Neutrophil (primary cell): ENCODE measurements at regions not wholly inside any gene's neighbourhood (a gene's known extent, or its start where the extent isn't known, plus 50 kb on each side); places are given as distances from the start of the nearest gene placed in this dataset.
"Not testable (repeated sequence)": the region's sequence is repeated elsewhere in the genome, so short reads cannot be mapped to it uniquely, and the experiment has no call there.

Experiments used
- H3K27ac ChIP-seq: fragments of 200-600 bp; sonication (generic); 2 replicates; pipeline ENCODE4 v1.5.1; 2016; ENCODE audit warnings: mild to moderate bottlenecking, moderate library complexity
- H3K27me3 ChIP-seq: fragments of 200-600 bp; sonication (generic); 2 replicates; pipeline ENCODE4 v1.6.0; 2016; ENCODE audit warnings: mild to moderate bottlenecking
- H3K36me3 ChIP-seq: fragments of 200-600 bp; sonication (generic); 2 replicates; pipeline ENCODE4 v1.5.1; 2017
- H3K4me1 ChIP-seq, 2 experiments: fragments of 200-600 bp in 1 of 2; sonication (generic) in 1 of 2; 1 replicate in 1 of 2; 2 replicates in 1 of 2; pipeline versions ENCODE4 v1.5.1 to v1.6.1; 2013 to 2016; ENCODE audit warnings: low read depth in 1 of 2, low read length in 1 of 2, mild to moderate bottlenecking in 1 of 2, moderate library complexity in 1 of 2; ENCODE audit not compliant: control insufficient read depth in 1 of 2, insufficient read depth in 1 of 2
- H3K4me3 ChIP-seq, 2 experiments: fragments of 200-600 bp in 1 of 2; sonication (generic) in 1 of 2; 1 replicate in 1 of 2; 2 replicates in 1 of 2; pipeline ENCODE4 v1.5.1; 2013 to 2016; ENCODE audit warnings: low read depth in 1 of 2, low read length in 1 of 2, mild to moderate bottlenecking in 1 of 2, moderate library complexity in 1 of 2
- H3K9me3 ChIP-seq: fragments of 200-600 bp; sonication (generic); 2 replicates; pipeline ENCODE4 v1.5.1; 2016
- CTCF ChIP-seq: fragments of 200-600 bp; sonication (generic); IDR thresholded peaks from 2 replicates; pipeline ENCODE4 v1.5.1; 2016; ENCODE audit warnings: antibody characterized with exemption

DNA sequence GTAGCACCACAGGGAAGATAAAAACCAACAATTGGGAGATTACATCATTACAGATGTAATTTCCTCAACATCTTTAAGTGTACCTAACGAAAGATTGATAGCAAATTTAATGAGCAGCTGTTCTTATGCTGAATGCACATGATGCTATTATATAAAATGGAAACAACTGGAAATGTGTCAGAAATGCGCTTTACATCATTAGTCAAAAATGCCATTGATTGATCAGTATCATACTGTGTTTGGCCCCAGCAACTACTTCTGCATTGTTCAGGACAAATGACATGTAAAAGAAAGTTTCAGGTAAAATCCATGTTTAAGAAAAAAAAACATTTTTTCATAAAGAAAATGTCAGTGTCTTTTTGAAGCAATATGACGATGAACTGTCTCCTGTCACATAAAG lies 625.5 kb upstream of the MIR17HG start:
- no peaks in the 10 kb centered on the region for H3K9me3 ChIP-seq
- H3K4me3 ChIP-seq: no peak overlapping the region
- no peaks in the 10 kb centered on the region for H3K4me1 ChIP-seq
- TF ChIP-seq CTCF: no peak
- H3K27ac ChIP-seq: no peak overlapping the region
- no peaks in the 10 kb centered on the region for H3K27me3 ChIP-seq
- no peaks in the 10 kb centered on the region for H3K36me3 ChIP-seq

DNA sequence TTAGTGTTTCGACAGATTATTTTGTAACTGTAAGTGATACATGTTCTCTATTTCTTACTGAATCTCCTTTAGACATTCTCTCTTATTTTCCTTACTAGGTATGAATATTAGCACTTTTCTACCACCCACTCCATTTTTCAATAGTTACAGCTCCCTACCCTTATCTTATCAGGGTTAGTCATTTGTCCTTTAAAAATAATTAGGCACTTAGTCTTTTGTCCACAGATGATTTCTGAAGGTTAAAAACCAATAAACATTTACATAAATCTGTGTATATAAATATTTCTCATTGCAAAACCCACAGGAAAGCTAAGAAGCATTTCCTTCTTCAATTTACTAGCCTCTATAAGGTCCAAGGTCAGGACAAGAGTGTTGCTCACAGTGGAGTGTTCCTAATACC lies 624.1 kb upstream of the MIR17HG start:
- Histone ChIP-seq H3K36me3 (no peaks in the 10 kb centered on the region), H3K27me3 (no peaks in the 10 kb centered on the region), H3K4me1 (no peaks in the 10 kb centered on the region), H3K4me3 (no peak overlapping the region), H3K9me3 (no peaks in the 10 kb centered on the region), H3K27ac (no peak overlapping the region)
- no peak for TF ChIP-seq CTCF

GRCh38 chr13:90726375-90726774 lies 621.1 kb upstream of the MIR17HG start:
- H3K4me1 ChIP-seq: no peaks in the 10 kb centered on the region
- TF ChIP-seq CTCF: no peak
- H3K9me3 ChIP-seq: no peaks in the 10 kb centered on the region
- H3K27me3 ChIP-seq: no peaks in the 10 kb centered on the region
- H3K4me3 ChIP-seq: no peak overlapping the region
- no peak overlapping the region for H3K27ac ChIP-seq
- no peaks in the 10 kb centered on the region for H3K36me3 ChIP-seq

DNA sequence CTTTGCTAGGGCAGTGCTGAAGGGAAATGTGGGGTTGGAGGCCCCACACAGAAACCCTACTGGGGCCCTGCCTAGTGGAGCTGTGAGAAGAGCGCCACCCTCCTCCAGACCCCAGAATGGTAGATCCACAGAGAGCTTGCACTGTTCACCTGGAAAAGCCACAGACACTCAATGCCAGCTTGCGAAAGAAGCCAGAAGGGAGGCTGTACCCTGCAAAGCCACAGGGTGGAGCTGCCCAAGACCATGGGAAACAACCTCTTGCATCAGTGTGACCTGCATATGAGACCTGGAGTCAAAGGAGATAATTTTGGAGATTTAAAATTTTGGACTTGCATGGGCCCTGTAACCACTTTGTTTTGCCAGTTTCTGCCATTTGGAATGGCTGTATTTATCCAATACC lies 615.4 kb upstream of the MIR17HG start:
- Histone ChIP-seq H3K4me3 (no peak overlapping the region), H3K4me1 (no peaks in the 10 kb centered on the region), H3K27me3 (no peaks in the 10 kb centered on the region), H3K36me3 (no peaks in the 10 kb centered on the region), H3K27ac (no peak overlapping the region), H3K9me3 (no peaks in the 10 kb centered on the region)
- no peak for TF ChIP-seq CTCF

DNA sequence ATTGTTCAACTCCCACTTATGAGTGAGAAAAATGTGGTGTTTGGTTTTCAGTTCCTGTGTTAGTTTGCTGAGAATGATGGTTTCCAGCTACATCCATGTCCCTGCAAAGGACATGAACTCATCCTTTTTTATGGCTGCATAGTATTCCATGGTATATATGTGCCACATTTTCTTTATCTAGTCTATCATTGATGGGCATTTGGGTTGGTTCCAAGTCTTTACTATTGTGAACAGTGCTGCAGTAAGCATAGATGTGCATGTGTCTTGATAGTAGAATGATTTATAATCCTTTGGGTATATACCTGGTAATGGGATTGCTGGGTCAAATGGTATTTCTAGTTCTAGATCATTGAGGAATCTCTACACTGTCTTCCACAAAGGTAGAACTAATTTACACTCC lies 613.0 kb upstream of the MIR17HG start:
- H3K9me3 ChIP-seq, H3K36me3 ChIP-seq, H3K4me1 ChIP-seq, H3K4me3 ChIP-seq, H3K27me3 ChIP-seq, H3K27ac ChIP-seq: not testable (repeated sequence)

GRCh38 chr13:90738881-90739280 lies 608.6 kb upstream of the MIR17HG start:
- no peak overlapping the region for H3K4me3 ChIP-seq
- H3K27me3 ChIP-seq: no peaks in the 10 kb centered on the region
- no peaks in the 10 kb centered on the region for H3K4me1 ChIP-seq
- no peaks in the 10 kb centered on the region for H3K9me3 ChIP-seq
- H3K36me3 ChIP-seq: no peaks in the 10 kb centered on the region
- no peak for TF ChIP-seq CTCF
- no peak overlapping the region for H3K27ac ChIP-seq
